GM19240 (cell line): ENCODE measurements at regions not wholly inside any gene's neighbourhood (a gene's known extent, or its start where the extent isn't known, plus 50 kb on each side); places are given as distances from the start of the nearest gene placed in this dataset.

Experiments used
- DNase-seq: peaks from one replicate; pipeline ENCODE4 v3.0.0; 2011; ENCODE audit warnings: low spot score; ENCODE audit not compliant: insufficient read length

- DNase-seq, result no peak
These were observed 143.5 kb downstream of the CHIC2 start for GRCh38 chr4:53920883-53921282.

- DNase-seq, result no peak
These were observed 144.3 kb downstream of the CHIC2 start for GRCh38 chr4:53920116-53920515.

GRCh38 chr4:53919535-53919934 lies 144.9 kb downstream of the CHIC2 start:
- DNase-seq, result no peak

- no peak for DNase-seq
These were observed 146.7 kb downstream of the CHIC2 start for GRCh38 chr4:53917729-53918128.

- DNase-seq, result no peak
These were observed 147.9 kb downstream of the CHIC2 start for GRCh38 chr4:53916431-53916889.

GRCh38 chr4:53914313-53915016 lies 149.9 kb downstream of the CHIC2 start:
- DNase-seq, result no peak

- no peak for DNase-seq
These were observed 150.6 kb downstream of the CHIC2 start for GRCh38 chr4:53913771-53914170.

GRCh38 chr4:53912766-53913497 lies 151.5 kb downstream of the CHIC2 start:
- DNase-seq, result no peak

GRCh38 chr4:53908661-53909078 lies 155.7 kb downstream of the CHIC2 start:
- DNase-seq, result no peak

- DNase-seq, result no peak
These were observed 156.6 kb downstream of the CHIC2 start for GRCh38 chr4:53907772-53908171.

- DNase-seq, result no peak
These were observed 157.7 kb downstream of the CHIC2 start for GRCh38 chr4:53906606-53907190.

GRCh38 chr4:53905941-53906377 lies 158.4 kb downstream of the CHIC2 start:
- no peak for DNase-seq

- no peak for DNase-seq
These were observed 159.0 kb downstream of the CHIC2 start for GRCh38 chr4:53905276-53905940.

- no peak for DNase-seq
These were observed 161.6 kb downstream of the CHIC2 start for GRCh38 chr4:53902786-53903185.

- DNase-seq, result no peak
These were observed 164.1 kb downstream of the CHIC2 start for GRCh38 chr4:53900271-53900649.

GRCh38 chr4:53899586-53900270 lies 164.7 kb downstream of the CHIC2 start:
- DNase-seq, result no peak

GRCh38 chr4:53895137-53895536 lies 169.3 kb downstream of the CHIC2 start:
- no peak for DNase-seq

- DNase-seq, result no peak
These were observed 173.9 kb downstream of the CHIC2 start for GRCh38 chr4:53890461-53890860.

- no peak for DNase-seq
These were observed 174.9 kb downstream of the CHIC2 start for GRCh38 chr4:53889326-53890055.

- DNase-seq, result no peak
These were observed 178.3 kb downstream of the CHIC2 start for GRCh38 chr4:53886090-53886489.

GRCh38 chr4:53885668-53886067 lies 178.7 kb downstream of the CHIC2 start:
- no peak for DNase-seq
